SK-N-SH (cell line): ENCODE measurements at regions not wholly inside any gene's neighbourhood (a gene's known extent, or its start where the extent isn't known, plus 50 kb on each side); places are given as distances from the start of the nearest gene placed in this dataset.

Experiments used
- CTCF ChIA-PET: fragments of 300-600, 350-600 bp; formaldehyde crosslinking; extraction: SDS; loops from one replicate; lab custom pipeline; 2021; lab: Yijun Ruan, JAX
- POLR2A ChIA-PET: fragments of 350-600 bp; sonication (Branson Sonifier 250); formaldehyde crosslinking; extraction: SDS; loops from one replicate; lab custom pipeline; 2020; ENCODE audit warnings: antibody characterized with exemption, inconsistent platforms; lab: Yijun Ruan, JAX
- DNase-seq: peaks from one replicate; pipeline ENCODE4 v3.0.0; 2012
- H2AFZ ChIP-seq: fragments of 200-600 bp; sonication (generic); 2 replicates; pipeline ENCODE4 v1.8.1; 2016; ENCODE audit warnings: antibody characterized with exemption, mild to moderate bottlenecking, low read depth
- H3F3A ChIP-seq: fragments of 200-600 bp; sonication (generic); replicated peaks from 2 replicates; pipeline ENCODE3; 2016; ENCODE audit warnings: antibody characterized with exemption, mild to moderate bottlenecking; ENCODE audit not compliant: insufficient read depth
- H3K27ac ChIP-seq, 2 experiments: fragments of 200-500 bp in 1 of 2; fragments of 200-600 bp in 1 of 2; sonication (Bioruptor generic) in 1 of 2; sonication (generic), shearing (Covaris generic) in 1 of 2; 2 replicates each; pipeline versions ENCODE4 v1.5.1 to v1.6.1; 2014 to 2016; ENCODE audit warnings: low read depth in 2 of 2, inconsistent platforms in 1 of 2, low read length in 1 of 2, mild to moderate bottlenecking in 1 of 2, mixed read lengths in 1 of 2
- H3K27me3 ChIP-seq: fragments of 200-600 bp; sonication (generic), shearing (Covaris generic); 2 replicates; pipeline ENCODE4 v1.6.1; 2016; ENCODE audit warnings: mixed run types; ENCODE audit not compliant: insufficient read depth
- H3K36me3 ChIP-seq, 2 experiments: fragments of 200-500 bp in 1 of 2; fragments of 200-600 bp in 1 of 2; sonication (Bioruptor generic) in 1 of 2; sonication (generic) in 1 of 2; replicated peaks in 1 of 2; 2 replicates each; pipeline versions ENCODE3 to v1.5.1; 2014 to 2016; ENCODE audit warnings: low read length in 1 of 2, mild to moderate bottlenecking in 1 of 2; ENCODE audit not compliant: insufficient read depth in 2 of 2, control insufficient read depth in 1 of 2
- H3K4me1 ChIP-seq, 2 experiments: fragments of 200-500 bp in 1 of 2; fragments of 200-600 bp in 1 of 2; sonication (Bioruptor generic) in 1 of 2; sonication (generic), shearing (Covaris generic) in 1 of 2; 2 replicates each; pipeline versions ENCODE4 v1.5.1 to v1.6.1; 2014 to 2016; ENCODE audit warnings: low read depth in 1 of 2, low read length in 1 of 2, mixed run types in 1 of 2; ENCODE audit not compliant: insufficient read depth in 2 of 2, control insufficient read depth in 1 of 2
- H3K4me2 ChIP-seq: fragments of 200-600 bp; sonication (generic), shearing (Covaris generic); 2 replicates; pipeline ENCODE4 v1.6.1; 2017; ENCODE audit warnings: mixed run types
- H3K4me3 ChIP-seq, 2 experiments: fragments of 200-500 bp in 1 of 2; fragments of 200-600 bp in 1 of 2; sonication (Bioruptor generic) in 1 of 2; sonication (generic), shearing (Covaris generic) in 1 of 2; 2 replicates each; pipeline versions ENCODE4 v1.5.1 to v1.8.1; 2014 to 2016; ENCODE audit warnings: low read depth in 2 of 2, inconsistent platforms in 1 of 2, low read length in 1 of 2, mild to moderate bottlenecking in 1 of 2, mixed read lengths in 1 of 2, moderate library complexity in 1 of 2
- H3K79me2 ChIP-seq: fragments of 200-600 bp; sonication (generic); 2 replicates; pipeline ENCODE4 v1.8.1; 2017; ENCODE audit warnings: mild to moderate bottlenecking; ENCODE audit not compliant: insufficient read depth
- H3K9ac ChIP-seq: fragments of 200-600 bp; sonication (generic); 2 replicates; pipeline ENCODE4 v1.6.1; 2017; ENCODE audit warnings: mixed run types
- H3K9me2 ChIP-seq: fragments of 200-600 bp; sonication (generic); 2 replicates; pipeline ENCODE4 v1.6.1; 2017; ENCODE audit warnings: mixed run types
- H3K9me3 ChIP-seq: fragments of 200-600 bp; sonication (generic); 2 replicates; pipeline ENCODE4 v1.6.1; 2017; ENCODE audit warnings: mixed run types, mild to moderate bottlenecking, moderate library complexity
- H4K20me1 ChIP-seq: fragments of 200-600 bp; sonication (generic); 2 replicates; pipeline ENCODE4 v1.6.1; 2017; ENCODE audit warnings: mild to moderate bottlenecking, mixed run types; ENCODE audit not compliant: insufficient read depth
- CTCF ChIP-seq: fragments of 200-600 bp; sonication (generic); IDR thresholded peaks from 2 replicates; pipeline ENCODE4 v1.6.1; 2017; ENCODE audit warnings: antibody characterized with exemption, mild to moderate bottlenecking, moderate library complexity
- EZH2phosphoT487 ChIP-seq: fragments of 200-600 bp; sonication (generic); IDR thresholded peaks from 2 replicates; pipeline ENCODE4 v1.6.1; 2017; ENCODE audit warnings: low read depth, mixed run types, mild to moderate bottlenecking, antibody characterized with exemption, moderate library complexity, borderline replicate concordance
- GABPA ChIP-seq: IDR thresholded peaks from 2 replicates; pipeline ENCODE4 v1.4.0; 2012; ENCODE audit warnings: low read depth, mild to moderate bottlenecking
- IRF3 ChIP-seq: fragments of 150-350 bp; IDR thresholded peaks from 2 replicates; pipeline ENCODE4 v1.6.1; 2016; ENCODE audit warnings: mild to moderate bottlenecking, low read depth, low read length
- POLR2AphosphoS5 ChIP-seq: IDR thresholded peaks from 2 replicates; pipeline ENCODE4 v1.6.1; 2012; ENCODE audit warnings: low read depth, low read length
- RAD21 ChIP-seq: IDR thresholded peaks from 2 replicates; pipeline ENCODE4 v1.6.1; 2012; ENCODE audit warnings: mild to moderate bottlenecking, low read length
- REST ChIP-seq: IDR thresholded peaks from 2 replicates; pipeline ENCODE4 v1.6.1; 2012; ENCODE audit warnings: mild to moderate bottlenecking, low read depth, low read length, moderate library complexity
- RXRA ChIP-seq: IDR thresholded peaks from 2 replicates; pipeline ENCODE4 v1.4.0; 2012; ENCODE audit warnings: low read depth, mild to moderate bottlenecking, borderline replicate concordance
- TAF1 ChIP-seq: IDR thresholded peaks from 2 replicates; pipeline ENCODE4 v1.6.1; 2012; ENCODE audit warnings: low read depth, mild to moderate bottlenecking, low read length, moderate library complexity, borderline replicate concordance
- WGBS: methylation state at CpG from one replicate; pipeline ENCODE4 v1.1.6; 2017; ENCODE audit warnings: low lambda C conversion rate; 5-methylcytosine and 5-hydroxymethylcytosine counted together
- TF ChIP-seq, protein P1 (sequence below): IDR thresholded peaks from 2 replicates; pipeline ENCODE4; 2012
- TF ChIP-seq, protein P2 (sequence below): IDR thresholded peaks from 2 replicates; pipeline ENCODE4 v1.4.0; 2012; ENCODE audit warnings: low read depth

DNA sequence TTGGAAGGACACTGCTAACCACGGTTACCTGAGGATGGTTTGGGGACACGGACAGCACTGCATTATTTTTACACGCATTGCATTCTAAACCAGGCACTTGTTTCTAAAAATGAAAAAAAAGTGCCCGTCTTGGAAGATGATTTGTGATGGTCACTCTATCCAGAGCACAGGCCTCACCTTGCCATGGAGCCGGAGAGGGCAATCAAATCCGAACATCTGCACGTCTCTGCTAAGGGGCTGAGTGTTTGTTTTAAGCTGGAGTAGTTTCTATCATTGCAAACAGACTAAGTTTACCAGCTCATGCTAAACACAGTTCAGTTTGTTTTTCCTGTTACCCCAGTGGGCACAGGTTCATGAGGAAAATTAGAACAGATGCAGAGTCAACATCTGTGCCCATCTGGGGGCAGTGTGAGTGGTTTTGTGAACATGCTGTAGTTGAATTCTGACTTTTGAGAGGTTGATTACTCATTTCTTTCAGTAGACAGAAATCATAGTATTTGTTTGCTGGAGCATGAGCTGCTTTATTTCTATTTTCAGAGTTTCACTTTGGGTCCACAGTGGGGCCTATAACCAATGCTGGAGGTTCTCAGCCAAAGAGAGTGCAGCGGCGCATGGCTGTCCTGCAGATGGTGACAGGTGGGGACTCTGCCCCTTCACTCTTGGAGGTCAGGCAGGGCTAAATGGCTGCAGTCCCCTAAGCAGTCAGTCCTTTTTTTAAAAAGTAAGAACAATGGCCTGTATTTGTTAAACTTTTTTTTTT, 65.4 kb upstream of the ENPP6 start (continued):
- TF ChIP-seq IRF3, result no peak

DNA sequence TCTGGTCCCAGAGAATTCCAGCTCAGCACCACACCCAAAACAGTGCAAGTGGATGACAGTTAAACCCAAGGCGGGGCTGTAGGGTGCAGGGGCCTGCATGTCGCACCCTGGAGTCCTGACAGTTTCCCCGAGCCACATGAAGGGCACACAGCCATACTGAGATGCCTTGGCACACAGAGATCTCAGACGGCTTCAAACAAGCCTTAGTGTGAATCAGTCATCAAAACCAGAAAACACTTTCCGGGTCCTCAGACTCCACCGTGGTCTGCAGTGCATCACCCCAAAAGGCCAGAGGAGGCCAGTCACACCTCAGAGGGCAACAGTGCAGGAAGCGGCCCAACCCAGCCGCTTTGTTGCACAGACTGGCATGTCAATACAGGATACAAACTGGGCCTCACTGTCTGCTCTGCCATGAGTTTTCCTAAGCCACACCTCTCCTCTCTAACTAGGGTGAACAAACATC, 64.6 kb upstream of the ENPP6 start:
- no peak overlapping the region for H2AFZ ChIP-seq
- ChIA-PET CTCF (interaction anchor here (0.6 to 4.2 kb wide), 2 partner anchors 18 to 250 kb away, joined by 3 to 20 read pairs; no protein-coding TSS in a partner anchor), POLR2A (no interaction called here)
- TF ChIP-seq RAD21 (peak; percentile 26; the same call in 1 of the 2 replicates), TAF1 (no peak)
- H3K4me1 ChIP-seq, result no peaks in the 10 kb centered on the region
- H3K4me2 ChIP-seq, result no peak overlapping the region
- no peak overlapping the region for H3K27ac ChIP-seq
- H3F3A ChIP-seq, result no peaks in the 10 kb centered on the region
- no peaks in the 10 kb centered on the region for H4K20me1 ChIP-seq
- no peak overlapping the region for H3K9ac ChIP-seq
- H3K9me3 ChIP-seq, result no peaks in the 10 kb centered on the region
- no peaks in the 10 kb centered on the region for H3K79me2 ChIP-seq
- no peaks in the 10 kb centered on the region for H3K9me2 ChIP-seq
- no peaks in the 10 kb centered on the region for H3K36me3 ChIP-seq
- no peaks in the 10 kb centered on the region for H3K27me3 ChIP-seq
- H3K4me3 ChIP-seq, result no peak overlapping the region
- WGBS, result 89% methylated on average over 5 of the region's 8 CpGs
- DNase-seq, result no peak

GRCh38 chr4:184281231-184282139, 63.8 kb upstream of the ENPP6 start:
- Histone ChIP-seq H3K9me2 (no peaks in the 10 kb centered on the region), H3K4me3 (no peak overlapping the region), H3K36me3 (no peaks in the 10 kb centered on the region), H2AFZ (no peak overlapping the region), H3F3A (no peaks in the 10 kb centered on the region), H3K27ac (no peak overlapping the region), H4K20me1 (no peaks in the 10 kb centered on the region), H3K9me3 (no peaks in the 10 kb centered on the region), H3K27me3 (no peaks in the 10 kb centered on the region), H3K79me2 (no peaks in the 10 kb centered on the region), H3K9ac (no peak overlapping the region), H3K4me2 (no peak overlapping the region), H3K4me1 (no peaks in the 10 kb centered on the region)
- ChIA-PET POLR2A (interaction anchor here (0.6 kb wide), 1 partner anchor 45 kb away, joined by 3 read pairs; no protein-coding TSS in a partner anchor), CTCF (interaction anchor here (0.6 to 4.2 kb wide), 4 partner anchors 13 to 251 kb away, joined by 3 to 20 read pairs (median 3); no protein-coding TSS in a partner anchor)
- 83% methylated on average over 12 of the region's 12 CpGs for WGBS
- DNase-seq, result no peak
- TF ChIP-seq GABPA (no peak), REST (no peak), EZH2phosphoT487 (no peak), RXRA (no peak), POLR2AphosphoS5 (no peak), CTCF (no peak)
- TF ChIP-seq, protein P1, sequence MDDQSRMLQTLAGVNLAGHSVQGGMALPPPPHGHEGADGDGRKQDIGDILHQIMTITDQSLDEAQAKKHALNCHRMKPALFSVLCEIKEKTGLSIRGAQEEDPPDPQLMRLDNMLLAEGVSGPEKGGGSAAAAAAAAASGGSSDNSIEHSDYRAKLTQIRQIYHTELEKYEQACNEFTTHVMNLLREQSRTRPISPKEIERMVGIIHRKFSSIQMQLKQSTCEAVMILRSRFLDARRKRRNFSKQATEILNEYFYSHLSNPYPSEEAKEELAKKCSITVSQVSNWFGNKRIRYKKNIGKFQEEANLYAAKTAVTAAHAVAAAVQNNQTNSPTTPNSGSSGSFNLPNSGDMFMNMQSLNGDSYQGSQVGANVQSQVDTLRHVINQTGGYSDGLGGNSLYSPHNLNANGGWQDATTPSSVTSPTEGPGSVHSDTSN, result no peak
- TF ChIP-seq, protein P2, sequence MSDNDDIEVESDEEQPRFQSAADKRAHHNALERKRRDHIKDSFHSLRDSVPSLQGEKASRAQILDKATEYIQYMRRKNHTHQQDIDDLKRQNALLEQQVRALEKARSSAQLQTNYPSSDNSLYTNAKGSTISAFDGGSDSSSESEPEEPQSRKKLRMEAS, result no peak
